IMR-90 (cell line): ENCODE measurements at regions not wholly inside any gene's neighbourhood (a gene's known extent, or its start where the extent isn't known, plus 50 kb on each side); places are given as distances from the start of the nearest gene placed in this dataset.

Experiments
- ATAC-seq: fragments of 200-7000 bp; cut with Tn5 transposase; 2 replicates; pipeline ENCODE4 v1.9.1; 2020; ENCODE audit warnings: low read depth, mild to moderate bottlenecking, moderate library complexity
- BruUV-seq: library from RNA; stranded (reverse); fragments of 400-500 nt; replicated peaks from 2 replicates; lab custom pipeline; 2021; lab: Mats Ljungman, UMichigan
- CTCF ChIA-PET: fragments of 300-600 bp; formaldehyde crosslinking; extraction: SDS; loops from one replicate; lab custom pipeline; 2021; ENCODE audit warnings: antibody characterized with exemption; lab: Yijun Ruan, JAX
- POLR2A ChIA-PET: fragments of 300-600 bp; sonication (Branson Sonifier 250); formaldehyde crosslinking; loops from one replicate; lab custom pipeline; 2022; ENCODE audit warnings: antibody characterized with exemption; ENCODE audit not compliant: unreplicated experiment; lab: Charles Lee
- DNase-seq: peaks from one replicate; pipeline ENCODE4 v3.0.0; 2013
- H2AFZ ChIP-seq: replicated peaks from 2 replicates; pipeline ENCODE3; 2013; ENCODE audit warnings: low read length, mild to moderate bottlenecking; ENCODE audit not compliant: poor library complexity
- H2AK5ac ChIP-seq: 2 replicates; pipeline ENCODE4 v1.6.1; 2013; ENCODE audit warnings: low read depth, low read length, inconsistent platforms
- H2AK9ac ChIP-seq: replicated peaks from 2 replicates; pipeline ENCODE3; 2013; ENCODE audit warnings: mild to moderate bottlenecking, low read depth, low read length, moderate library complexity; ENCODE audit not compliant: poor library complexity
- H2BK120ac ChIP-seq: 2 replicates; pipeline ENCODE4 v1.6.1; 2013; ENCODE audit warnings: low read depth, low read length, inconsistent platforms
- H2BK15ac ChIP-seq: 3 replicates; pipeline ENCODE4 v1.6.1; 2013; ENCODE audit warnings: low read depth, low read length, inconsistent platforms
- H2BK20ac ChIP-seq: 2 replicates; pipeline ENCODE4 v1.6.1; 2013; ENCODE audit warnings: low read depth, mild to moderate bottlenecking, inconsistent platforms, low read length, moderate library complexity
- H2BK5ac ChIP-seq: 2 replicates; pipeline ENCODE4 v1.6.1; 2013; ENCODE audit warnings: mild to moderate bottlenecking, low read depth, low read length, inconsistent platforms; ENCODE audit not compliant: poor library complexity, severe bottlenecking
- H3K14ac ChIP-seq: replicated peaks from 2 replicates; pipeline ENCODE4 v1.6.1; 2013; ENCODE audit warnings: low read depth, low read length, inconsistent platforms
- H3K18ac ChIP-seq: 2 replicates; pipeline ENCODE4 v1.6.1; 2013; ENCODE audit warnings: low read depth, low read length, control low read depth
- H3K23ac ChIP-seq: 2 replicates; pipeline ENCODE4 v1.6.1; 2013; ENCODE audit warnings: low read depth, low read length, inconsistent platforms
- H3K27ac ChIP-seq: 2 replicates; pipeline ENCODE4 v1.5.1; 2013; ENCODE audit warnings: mild to moderate bottlenecking, control low read depth, low read length; ENCODE audit not compliant: insufficient read depth
- H3K27me3 ChIP-seq: 2 replicates; pipeline ENCODE4 v1.6.1; 2013; ENCODE audit warnings: low read length; ENCODE audit not compliant: control insufficient read depth, insufficient read depth
- H3K36me3 ChIP-seq: 2 replicates; pipeline ENCODE4 v1.6.1; 2013; ENCODE audit warnings: low read length, mixed read lengths; ENCODE audit not compliant: control insufficient read depth, insufficient read depth
- H3K4ac ChIP-seq: 2 replicates; pipeline ENCODE4 v1.6.1; 2013; ENCODE audit warnings: low read depth, low read length, inconsistent platforms
- H3K4me1 ChIP-seq: 2 replicates; pipeline ENCODE4 v1.6.1; 2013; ENCODE audit warnings: low read length, mixed read lengths; ENCODE audit not compliant: control insufficient read depth, insufficient read depth
- H3K4me2 ChIP-seq: 2 replicates; pipeline ENCODE4 v1.6.1; 2013; ENCODE audit warnings: low read depth, mild to moderate bottlenecking, control low read depth, low read length, moderate library complexity
- H3K4me3 ChIP-seq: 2 replicates; pipeline ENCODE4 v1.5.1; 2013; ENCODE audit warnings: low read depth, mild to moderate bottlenecking, control low read depth, low read length, moderate library complexity; ENCODE audit not compliant: insufficient read depth
- H3K56ac ChIP-seq: 2 replicates; pipeline ENCODE4 v1.6.1; 2013; ENCODE audit warnings: low read length, inconsistent platforms; ENCODE audit not compliant: insufficient read depth; ENCODE audit errors: extremely low read depth
- H3K79me1 ChIP-seq, 2 experiments: 2 replicates each; pipeline ENCODE4 v1.6.1; 2013; ENCODE audit warnings: low read length in 2 of 2, inconsistent platforms in 1 of 2, low read depth in 1 of 2
- H3K9ac ChIP-seq: 2 replicates; pipeline ENCODE4 v1.6.1; 2013; ENCODE audit warnings: low read depth, low read length, control low read depth
- H3K9me1 ChIP-seq: 2 replicates; pipeline ENCODE4 v1.6.1; 2013; ENCODE audit warnings: low read length, inconsistent platforms; ENCODE audit not compliant: insufficient read depth
- H3K9me3 ChIP-seq: 2 replicates; pipeline ENCODE4 v1.6.1; 2013; ENCODE audit warnings: low read length; ENCODE audit not compliant: control insufficient read depth, insufficient read depth
- H4K20me1 ChIP-seq: 2 replicates; pipeline ENCODE4 v1.6.1; 2013; ENCODE audit warnings: low read length, inconsistent platforms; ENCODE audit not compliant: insufficient read depth
- H4K5ac ChIP-seq: 2 replicates; pipeline ENCODE4 v1.6.1; 2013; ENCODE audit warnings: mild to moderate bottlenecking, low read depth, low read length, control low read depth
- H4K8ac ChIP-seq, 2 experiments: 2 replicates each; pipeline ENCODE4 v1.6.1; 2013; ENCODE audit warnings: low read depth in 2 of 2, low read length in 2 of 2, control low read depth in 1 of 2, inconsistent platforms in 1 of 2
- H4K91ac ChIP-seq: 2 replicates; pipeline ENCODE4 v1.6.1; 2013; ENCODE audit warnings: low read depth, low read length, inconsistent platforms; ENCODE audit not compliant: insufficient read depth
- BHLHE40 ChIP-seq: fragments of 150-350 bp; IDR thresholded peaks from 2 replicates; pipeline ENCODE4 v1.6.1; 2016; ENCODE audit warnings: mild to moderate bottlenecking, low read depth, low read length
- CEBPB ChIP-seq: IDR thresholded peaks from 2 replicates; pipeline ENCODE4 v1.6.1; 2012; ENCODE audit warnings: low read depth, low read length, improper control_type of control experiment
- CHD1 ChIP-seq: IDR thresholded peaks from 2 replicates; pipeline ENCODE4 v1.6.1; 2012; ENCODE audit warnings: low read depth, low read length, improper control_type of control experiment
- FOS ChIP-seq: fragments of 150-350 bp; IDR thresholded peaks from 2 replicates; pipeline ENCODE4 v1.6.1; 2016; ENCODE audit warnings: low read depth, low read length
- MAFK ChIP-seq: IDR thresholded peaks from 2 replicates; pipeline ENCODE4 v1.6.1; 2012; ENCODE audit warnings: low read depth, low read length, improper control_type of control experiment
- MAZ ChIP-seq: IDR thresholded peaks from 2 replicates; pipeline ENCODE4 v1.6.1; 2012; ENCODE audit warnings: low read depth, mild to moderate bottlenecking, low read length, improper control_type of control experiment, moderate library complexity, borderline replicate concordance
- NFE2L2 ChIP-seq: fragments of 150-350 bp; IDR thresholded peaks from 2 replicates; pipeline ENCODE4 v1.6.1; 2016; ENCODE audit warnings: low read depth, mild to moderate bottlenecking, low read length
- POLR2A ChIP-seq: IDR thresholded peaks from 2 replicates; pipeline ENCODE4 v1.6.1; 2012; ENCODE audit warnings: mild to moderate bottlenecking, low read depth, low read length
- RFX5 ChIP-seq: IDR thresholded peaks from 2 replicates; pipeline ENCODE4 v1.8.0; 2012; ENCODE audit warnings: low read depth, mild to moderate bottlenecking, low read length, moderate library complexity
- SMC3 ChIP-seq: fragments of 150-350 bp; IDR thresholded peaks from 2 replicates; pipeline ENCODE4 v1.6.1; 2016; ENCODE audit warnings: low read depth, mild to moderate bottlenecking, antibody characterized with exemption, low read length, moderate library complexity
- WGBS, 2 experiments: methylation state at CpG; one replicate each; pipeline versions ENCODE4 v1.1.5 to v1.1.7; 2013; ENCODE audit warnings: missing lambda C conversion rate in 2 of 2; ENCODE audit not compliant: insufficient read length in 1 of 2; ENCODE audit errors: extremely low coverage in 2 of 2; 5-methylcytosine and 5-hydroxymethylcytosine counted together
- dilution Hi-C: fragments of 300-500 bp; cut with HindIII; formaldehyde crosslinking; loops from one replicate; pipeline ENCODE4 v1.14.3; 2018; ENCODE audit warnings: low sequenced_read_pairs; ENCODE audit not compliant: unreplicated experiment
- in situ Hi-C: fragments of 300-500 bp; cut with MboI; formaldehyde crosslinking; loops from 3 replicates; pipeline ENCODE4 v1.14.3; 2019; ENCODE audit warnings: low sequenced_read_pairs, inconsistent platforms, mixed read lengths
- intact Hi-C: fragments of 100-400 bp; cut with micrococcal nuclease; formaldehyde crosslinking; loops from 2 replicates; pipeline ENCODE4 v1.10.0; 2022
- TF ChIP-seq, protein P1 (sequence below): fragments of 150-350 bp; IDR thresholded peaks from 2 replicates; pipeline ENCODE4 v1.6.1; 2016; ENCODE audit warnings: low read depth, mild to moderate bottlenecking, low read length, moderate library complexity, borderline replicate concordance
- TF ChIP-seq, protein P2 (sequence below): conservative IDR thresholded peaks from 2 replicates; pipeline ENCODE4 v1.5.1; 2012; ENCODE audit warnings: mild to moderate bottlenecking, low read depth, low read length, improper control_type of control experiment
- TF ChIP-seq, protein P3 (sequence below): fragments of 150-350 bp; IDR thresholded peaks from 2 replicates; pipeline ENCODE4 v1.6.1; 2017; ENCODE audit warnings: mild to moderate bottlenecking, antibody characterized with exemption, low read length, low read depth

DNA sequence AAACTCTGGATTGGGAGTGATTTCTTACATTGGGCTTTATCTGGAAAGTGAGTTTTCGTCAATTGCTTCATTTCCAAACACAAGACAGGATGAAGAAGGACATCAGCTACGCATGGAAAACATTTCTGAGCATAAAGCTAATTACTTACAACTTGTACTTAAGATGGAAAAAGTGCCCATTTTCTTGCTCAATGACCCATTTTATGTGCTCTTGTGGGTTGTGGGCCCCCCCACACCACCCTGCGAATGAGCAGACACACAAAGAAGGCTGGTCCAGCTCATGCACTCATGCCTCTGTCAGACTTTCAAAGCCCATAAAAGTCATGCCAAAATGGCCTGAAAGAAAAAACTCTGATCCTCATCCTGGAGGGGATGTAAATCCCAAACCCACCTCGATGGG lies 663.0 kb downstream of the AJAP1 start:
- H3K4me2 ChIP-seq: no peak overlapping the region
- no peak overlapping the region for H3K9ac ChIP-seq
- no peaks in the 10 kb centered on the region for H4K20me1 ChIP-seq
- H4K8ac ChIP-seq: no peak overlapping the region
- no peak overlapping the region for H2BK120ac ChIP-seq
- no peak overlapping the region for H2BK15ac ChIP-seq
- no peak overlapping the region for H2BK5ac ChIP-seq
- intact Hi-C loops (no loop called here), in situ Hi-C loops (no loop called here), dilution Hi-C loops (no loop called here)
- H3K9me1 ChIP-seq: no peaks in the 10 kb centered on the region
- no peak overlapping the region for H3K23ac ChIP-seq
- no peak overlapping the region for H2AK9ac ChIP-seq
- no peaks in the 10 kb centered on the region for H3K79me1 ChIP-seq
- no peak overlapping the region for H4K91ac ChIP-seq
- no peaks in the 10 kb centered on the region for H3K4me1 ChIP-seq
- DNase-seq (no peak), ATAC-seq (no peak)
- POLR2A ChIA-PET: no interaction called here
- no peak overlapping the region for H2BK20ac ChIP-seq
- CTCF ChIA-PET: no interaction called here
- H3K18ac ChIP-seq: no peak overlapping the region
- H3K56ac ChIP-seq: no peak overlapping the region
- no peak overlapping the region for H3K4ac ChIP-seq
- no peak for TF ChIP-seq RFX5
- TF ChIP-seq BHLHE40: no peak
- no peak for TF ChIP-seq NFE2L2
- TF ChIP-seq, protein P1, sequence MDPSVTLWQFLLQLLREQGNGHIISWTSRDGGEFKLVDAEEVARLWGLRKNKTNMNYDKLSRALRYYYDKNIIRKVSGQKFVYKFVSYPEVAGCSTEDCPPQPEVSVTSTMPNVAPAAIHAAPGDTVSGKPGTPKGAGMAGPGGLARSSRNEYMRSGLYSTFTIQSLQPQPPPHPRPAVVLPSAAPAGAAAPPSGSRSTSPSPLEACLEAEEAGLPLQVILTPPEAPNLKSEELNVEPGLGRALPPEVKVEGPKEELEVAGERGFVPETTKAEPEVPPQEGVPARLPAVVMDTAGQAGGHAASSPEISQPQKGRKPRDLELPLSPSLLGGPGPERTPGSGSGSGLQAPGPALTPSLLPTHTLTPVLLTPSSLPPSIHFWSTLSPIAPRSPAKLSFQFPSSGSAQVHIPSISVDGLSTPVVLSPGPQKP: no peak
- no peak for TF ChIP-seq FOS
- no peak for TF ChIP-seq POLR2A
- TF ChIP-seq, protein P2, sequence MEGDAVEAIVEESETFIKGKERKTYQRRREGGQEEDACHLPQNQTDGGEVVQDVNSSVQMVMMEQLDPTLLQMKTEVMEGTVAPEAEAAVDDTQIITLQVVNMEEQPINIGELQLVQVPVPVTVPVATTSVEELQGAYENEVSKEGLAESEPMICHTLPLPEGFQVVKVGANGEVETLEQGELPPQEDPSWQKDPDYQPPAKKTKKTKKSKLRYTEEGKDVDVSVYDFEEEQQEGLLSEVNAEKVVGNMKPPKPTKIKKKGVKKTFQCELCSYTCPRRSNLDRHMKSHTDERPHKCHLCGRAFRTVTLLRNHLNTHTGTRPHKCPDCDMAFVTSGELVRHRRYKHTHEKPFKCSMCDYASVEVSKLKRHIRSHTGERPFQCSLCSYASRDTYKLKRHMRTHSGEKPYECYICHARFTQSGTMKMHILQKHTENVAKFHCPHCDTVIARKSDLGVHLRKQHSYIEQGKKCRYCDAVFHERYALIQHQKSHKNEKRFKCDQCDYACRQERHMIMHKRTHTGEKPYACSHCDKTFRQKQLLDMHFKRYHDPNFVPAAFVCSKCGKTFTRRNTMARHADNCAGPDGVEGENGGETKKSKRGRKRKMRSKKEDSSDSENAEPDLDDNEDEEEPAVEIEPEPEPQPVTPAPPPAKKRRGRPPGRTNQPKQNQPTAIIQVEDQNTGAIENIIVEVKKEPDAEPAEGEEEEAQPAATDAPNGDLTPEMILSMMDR: no peak
- TF ChIP-seq, protein P3, sequence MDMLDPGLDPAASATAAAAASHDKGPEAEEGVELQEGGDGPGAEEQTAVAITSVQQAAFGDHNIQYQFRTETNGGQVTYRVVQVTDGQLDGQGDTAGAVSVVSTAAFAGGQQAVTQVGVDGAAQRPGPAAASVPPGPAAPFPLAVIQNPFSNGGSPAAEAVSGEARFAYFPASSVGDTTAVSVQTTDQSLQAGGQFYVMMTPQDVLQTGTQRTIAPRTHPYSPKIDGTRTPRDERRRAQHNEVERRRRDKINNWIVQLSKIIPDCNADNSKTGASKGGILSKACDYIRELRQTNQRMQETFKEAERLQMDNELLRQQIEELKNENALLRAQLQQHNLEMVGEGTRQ: no peak
- TF ChIP-seq CEBPB: no peak
- no peak for TF ChIP-seq CHD1
- TF ChIP-seq MAZ: no peak
- TF ChIP-seq SMC3: no peak
- no peak for TF ChIP-seq MAFK
- no peak overlapping the region for H4K5ac ChIP-seq
- H3K27me3 ChIP-seq: no peaks in the 10 kb centered on the region
- no peaks in the 10 kb centered on the region for H3K36me3 ChIP-seq
- H2AFZ ChIP-seq: no peak overlapping the region
- no peak overlapping the region for H3K27ac ChIP-seq
- no peak overlapping the region for H3K4me3 ChIP-seq
- peaks cover 25% of the 10 kb centered on the region for H3K9me3 ChIP-seq
- H2AK5ac ChIP-seq: no peak overlapping the region
- H3K14ac ChIP-seq: no peak overlapping the region
- no TSS peak for BruUV-seq
- no CpG with 5 or more reads among the region's 4 CpGs for WGBS, 2 experiments
